Liver (tissue), 3 donors: ENCODE measurements at regions not wholly inside any gene's neighbourhood (a gene's known extent, or its start where the extent isn't known, plus 50 kb on each side); places are given as distances from the start of the nearest gene placed in this dataset.

Experiments
- ATF3 ChIP-seq: IDR thresholded peaks from 2 replicates; pipeline ENCODE4 v1.6.1; 2016; ENCODE audit warnings: antibody characterized with exemption
- CTCF ChIP-seq: fragments of 150-350 bp; IDR thresholded peaks from 2 replicates; pipeline ENCODE4 v1.5.1; 2017; ENCODE audit warnings: improper control_type of control experiment, low read depth, low read length; ENCODE audit not compliant: missing input control
- EGR1 ChIP-seq, 2 donors: IDR thresholded peaks; 2 replicates each; pipeline ENCODE4 v1.6.1; 2016 to 2018; ENCODE audit warnings: antibody characterized with exemption in 2 of 2, low read depth in 2 of 2
- FOXA1 ChIP-seq: IDR thresholded peaks from 2 replicates; pipeline ENCODE4 v1.6.1; 2016; ENCODE audit warnings: antibody characterized with exemption
- HNF4A ChIP-seq, 2 donors: conservative IDR thresholded peaks; 2 replicates each; pipeline ENCODE4 v1.6.1; 2016; ENCODE audit warnings: antibody characterized with exemption in 2 of 2, mild to moderate bottlenecking in 2 of 2
- JUND ChIP-seq, 2 donors: IDR thresholded peaks; 2 replicates each; pipeline ENCODE4 v1.6.1; 2016; ENCODE audit warnings: antibody characterized with exemption in 2 of 2
- MAX ChIP-seq: IDR thresholded peaks from 2 replicates; pipeline ENCODE4 v1.6.1; 2016; ENCODE audit warnings: antibody characterized with exemption
- RAD21 ChIP-seq, 2 donors: IDR thresholded peaks; 2 replicates each; pipeline ENCODE4 v1.6.1; 2016; ENCODE audit warnings: antibody characterized with exemption in 2 of 2, mild to moderate bottlenecking in 2 of 2
- SP1 ChIP-seq: IDR thresholded peaks from 2 replicates; pipeline ENCODE4 v1.6.1; 2018; ENCODE audit warnings: antibody characterized with exemption, mild to moderate bottlenecking
- TAF1 ChIP-seq: conservative IDR thresholded peaks from 2 replicates; pipeline ENCODE4 v1.6.1; 2016; ENCODE audit warnings: antibody characterized with exemption, mild to moderate bottlenecking
- YY1 ChIP-seq: IDR thresholded peaks from 2 replicates; pipeline ENCODE4 v1.6.1; 2016; ENCODE audit warnings: antibody characterized with exemption, mild to moderate bottlenecking
- donor health status: healthy.
- donor health status: healthy.

GRCh38 chr11:10918275-10918674, 60.4 kb upstream of the ZBED5 start:
- TF ChIP-seq CTCF (no peak), SP1 (no peak), RAD21 (IDR thresholded peaks at IDR 0.05) (no peak), YY1 (no peak), MAX (no peak), TAF1 (no peak), JUND (IDR thresholded peaks at IDR 0.05) (no peak), FOXA1 (no peak), ATF3 (no peak), EGR1 (IDR thresholded peaks at IDR 0.05; ENCODE audit: low read depth in 2 of 2) (no peak), HNF4A (conservative IDR thresholded peaks at IDR 0.05) (no peak)
